NCI-H2227 (cell line): ENCODE measurements at regions not wholly inside any gene's neighbourhood (a gene's known extent, or its start where the extent isn't known, plus 50 kb on each side); places are given as distances from the start of the nearest gene placed in this dataset.

Experiments
- DNase-seq: peaks from one replicate; lab custom pipeline; 2025; ENCODE audit not compliant: unreplicated experiment; lab: John Stamatoyannopoulos, UW

- DNase-seq = no peak
Measured at GRCh38 chrX:138771047-138771446, 59.5 kb upstream of the FGF13 start.

GRCh38 chrX:138769918-138770317 is 58.4 kb upstream of the FGF13 start:
- no peak for DNase-seq

- DNase-seq = no peak
Measured at GRCh38 chrX:138765051-138765450, 53.5 kb upstream of the FGF13 start.

- DNase-seq = no peak
Measured at GRCh38 chrX:138763761-138764160, 52.2 kb upstream of the FGF13 start.

- no peak for DNase-seq
Measured at GRCh38 chrX:138761380-138761779, 49.9 kb upstream of the FGF13 start.
